ENCODE measurements at regions not wholly inside any gene's neighbourhood (a gene's known extent, or its start where the extent isn't known, plus 50 kb on each side); places are given as distances from the start of the nearest gene placed in this dataset.

GRCh38 chr13:72295153-72295552 is 428.1 kb upstream of the DACH1 start:
- ChIA-PET POLR2A (no interaction called here), CTCF (no interaction called here)
- no peak for TF ChIP-seq CTCF (IDR thresholded peaks at IDR 0.05)
- Mint-ChIP-seq H3K4me1 (no peaks in the 10 kb centered on the region), H3K9me3 (peaks cover 9% of the 10 kb centered on the region), H3K27me3 (no peaks in the 10 kb centered on the region), H3K27ac (no peak overlapping the region), H3K4me3 (no peak overlapping the region), H3K36me3 (ENCODE audit: low read depth) (no peaks in the 10 kb centered on the region)
- DNase-seq: no peak
- no peak for ATAC-seq (ENCODE audit: low read depth)
- intact Hi-C loops (cut with micrococcal nuclease): no loop called here

GRCh38 chr13:72293206-72293605 is 426.2 kb upstream of the DACH1 start:
- H3K27me3 Mint-ChIP-seq: no peaks in the 10 kb centered on the region
- H3K4me1 Mint-ChIP-seq: no peaks in the 10 kb centered on the region
- ChIA-PET POLR2A (no interaction called here), CTCF (no interaction called here)
- ATAC-seq (ENCODE audit: low read depth): no peak
- peaks cover 12% of the 10 kb centered on the region for H3K9me3 Mint-ChIP-seq
- H3K27ac Mint-ChIP-seq: no peak overlapping the region
- DNase-seq: no peak
- intact Hi-C loops (cut with micrococcal nuclease): no loop called here
- H3K36me3 Mint-ChIP-seq (ENCODE audit: low read depth): no peaks in the 10 kb centered on the region
- H3K4me3 Mint-ChIP-seq: no peak overlapping the region
- TF ChIP-seq CTCF (IDR thresholded peaks at IDR 0.05): no peak

- ChIA-PET CTCF (no interaction called here), POLR2A (no interaction called here)
- Mint-ChIP-seq H3K27me3 (no peaks in the 10 kb centered on the region), H3K4me3 (no peak overlapping the region), H3K36me3 (ENCODE audit: low read depth) (no peaks in the 10 kb centered on the region), H3K4me1 (no peaks in the 10 kb centered on the region), H3K9me3 (peaks cover 12% of the 10 kb centered on the region), H3K27ac (no peak overlapping the region)
- TF ChIP-seq CTCF (IDR thresholded peaks at IDR 0.05): no peak
- no peak for ATAC-seq (ENCODE audit: low read depth)
- DNase-seq: no peak
- intact Hi-C loops (cut with micrococcal nuclease): no loop called here
Observed at GRCh38 chr13:72290962-72291681, 424.1 kb upstream of the DACH1 start.

GRCh38 chr13:72286421-72286820 is 419.4 kb upstream of the DACH1 start:
- H3K4me1 Mint-ChIP-seq: no peaks in the 10 kb centered on the region
- intact Hi-C loops (cut with micrococcal nuclease): no loop called here
- no peak overlapping the region for H3K27ac Mint-ChIP-seq
- H3K9me3 Mint-ChIP-seq: peaks cover 5% of the 10 kb centered on the region
- H3K27me3 Mint-ChIP-seq: no peaks in the 10 kb centered on the region
- DNase-seq: no peak
- no peaks in the 10 kb centered on the region for H3K36me3 Mint-ChIP-seq (ENCODE audit: low read depth)
- TF ChIP-seq CTCF (IDR thresholded peaks at IDR 0.05): no peak
- no peak overlapping the region for H3K4me3 Mint-ChIP-seq
- ChIA-PET POLR2A (no interaction called here), CTCF (no interaction called here)
- no peak for ATAC-seq (ENCODE audit: low read depth)

- ChIA-PET POLR2A (no interaction called here), CTCF (no interaction called here)
- H3K9me3 Mint-ChIP-seq: peaks cover 5% of the 10 kb centered on the region
- no peaks in the 10 kb centered on the region for H3K36me3 Mint-ChIP-seq (ENCODE audit: low read depth)
- no peak for TF ChIP-seq CTCF (IDR thresholded peaks at IDR 0.05)
- no peaks in the 10 kb centered on the region for H3K27me3 Mint-ChIP-seq
- no peak overlapping the region for H3K27ac Mint-ChIP-seq
- DNase-seq (no peak), ATAC-seq (ENCODE audit: low read depth) (no peak)
- intact Hi-C loops (cut with micrococcal nuclease): no loop called here
- H3K4me3 Mint-ChIP-seq: no peak overlapping the region
- H3K4me1 Mint-ChIP-seq: no peaks in the 10 kb centered on the region
Observed at GRCh38 chr13:72284791-72285190, 417.8 kb upstream of the DACH1 start.

All from activated B cell treated with CpG ODN at 0.5 μM for 24 hours (primary cell).